ENCODE measurements at regions not wholly inside any gene's neighbourhood (a gene's known extent, or its start where the extent isn't known, plus 50 kb on each side); places are given as distances from the start of the nearest gene placed in this dataset.

DNA sequence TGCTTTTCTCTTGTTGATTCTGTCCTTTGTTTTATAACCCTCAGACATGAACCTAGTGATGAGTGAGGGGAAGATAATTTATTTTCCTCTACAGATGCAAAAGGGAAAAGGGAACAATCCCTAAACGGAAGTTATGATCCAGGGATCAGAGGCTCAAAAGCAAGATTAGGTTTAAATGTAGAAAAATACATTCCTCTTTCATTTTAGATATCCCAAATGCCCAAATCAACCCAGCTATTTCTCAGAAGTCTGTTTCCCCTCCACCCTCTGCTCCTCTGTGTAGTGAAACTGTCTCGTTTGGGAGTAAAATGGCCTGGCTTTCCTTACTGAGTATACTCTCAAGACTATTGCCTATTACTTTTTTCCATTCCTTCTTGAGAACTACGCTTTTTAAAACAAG is 97.1 kb downstream of the PRL start:
- H3K27me3 ChIP-seq, result no peaks in the 10 kb centered on the region
- no peaks in the 10 kb centered on the region for H3K9me3 ChIP-seq
- FAIRE-seq, result no peak
- H3K4me1 ChIP-seq, result no peaks in the 10 kb centered on the region
- intact Hi-C loops (cut with DNase I), result no loop called here
- no peak overlapping the region for H3K27ac ChIP-seq
- 74 to 81% methylated on average over 3 of the region's 3 CpGs for WGBS, 2 donors
- ATAC-seq, result no peak
- DNase-seq, result no peak
- no peak overlapping the region for H3K4me3 ChIP-seq
- H3K36me3 ChIP-seq, result no peaks in the 10 kb centered on the region
- TF ChIP-seq, protein P1, sequence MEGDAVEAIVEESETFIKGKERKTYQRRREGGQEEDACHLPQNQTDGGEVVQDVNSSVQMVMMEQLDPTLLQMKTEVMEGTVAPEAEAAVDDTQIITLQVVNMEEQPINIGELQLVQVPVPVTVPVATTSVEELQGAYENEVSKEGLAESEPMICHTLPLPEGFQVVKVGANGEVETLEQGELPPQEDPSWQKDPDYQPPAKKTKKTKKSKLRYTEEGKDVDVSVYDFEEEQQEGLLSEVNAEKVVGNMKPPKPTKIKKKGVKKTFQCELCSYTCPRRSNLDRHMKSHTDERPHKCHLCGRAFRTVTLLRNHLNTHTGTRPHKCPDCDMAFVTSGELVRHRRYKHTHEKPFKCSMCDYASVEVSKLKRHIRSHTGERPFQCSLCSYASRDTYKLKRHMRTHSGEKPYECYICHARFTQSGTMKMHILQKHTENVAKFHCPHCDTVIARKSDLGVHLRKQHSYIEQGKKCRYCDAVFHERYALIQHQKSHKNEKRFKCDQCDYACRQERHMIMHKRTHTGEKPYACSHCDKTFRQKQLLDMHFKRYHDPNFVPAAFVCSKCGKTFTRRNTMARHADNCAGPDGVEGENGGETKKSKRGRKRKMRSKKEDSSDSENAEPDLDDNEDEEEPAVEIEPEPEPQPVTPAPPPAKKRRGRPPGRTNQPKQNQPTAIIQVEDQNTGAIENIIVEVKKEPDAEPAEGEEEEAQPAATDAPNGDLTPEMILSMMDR (IDR thresholded peaks at IDR 0.05), result no peak

DNA sequence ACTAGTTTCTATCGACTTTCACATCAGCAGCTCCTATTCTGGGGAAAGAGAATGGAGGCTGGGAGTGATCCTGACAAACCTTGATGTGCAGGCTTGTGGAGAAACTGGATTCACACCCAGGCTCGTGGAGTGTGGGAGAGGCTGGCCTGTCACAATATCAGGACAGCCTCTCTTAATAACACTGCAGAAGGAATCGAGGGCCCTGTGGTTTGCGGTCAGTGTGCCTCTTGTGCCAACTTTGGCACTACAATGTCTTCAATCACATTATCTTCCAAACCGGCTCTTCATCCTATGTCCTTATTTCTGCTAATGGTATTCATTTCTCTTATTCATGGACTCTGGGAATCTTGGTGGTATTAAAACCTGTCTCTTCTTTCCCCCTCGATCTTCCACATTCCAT is 92.7 kb downstream of the PRL start:
- no peaks in the 10 kb centered on the region for H3K27me3 ChIP-seq
- no peak for DNase-seq
- TF ChIP-seq, protein P1 (IDR thresholded peaks at IDR 0.05), result no peak
- no peaks in the 10 kb centered on the region for H3K36me3 ChIP-seq
- H3K4me3 ChIP-seq, result no peak overlapping the region
- no peak for FAIRE-seq
- no peaks in the 10 kb centered on the region for H3K4me1 ChIP-seq
- no peak overlapping the region for H3K27ac ChIP-seq
- WGBS, 2 donors, result 60 to 77% methylated on average over 6 of the region's 6 CpGs
- intact Hi-C loops (cut with DNase I), result no loop called here
- ATAC-seq, result no peak
- no peaks in the 10 kb centered on the region for H3K9me3 ChIP-seq

GRCh38 chr6:22205266-22205665 is 91.6 kb downstream of the PRL start:
- no peak overlapping the region for H3K4me3 ChIP-seq
- H3K4me1 ChIP-seq, result no peaks in the 10 kb centered on the region
- no peak for FAIRE-seq
- DNase-seq, result no peak
- intact Hi-C loops (cut with DNase I), result no loop called here
- H3K9me3 ChIP-seq, result no peaks in the 10 kb centered on the region
- WGBS, 2 donors, result 88 to 94% methylated on average over 1 of the region's 1 CpG
- TF ChIP-seq, protein P1 (IDR thresholded peaks at IDR 0.05), result no peak
- no peaks in the 10 kb centered on the region for H3K27me3 ChIP-seq
- ATAC-seq, result no peak
- H3K36me3 ChIP-seq, result no peaks in the 10 kb centered on the region
- no peak overlapping the region for H3K27ac ChIP-seq

GRCh38 chr6:22206106-22206505 is 90.7 kb downstream of the PRL start:
- no peak overlapping the region for H3K4me3 ChIP-seq
- TF ChIP-seq, protein P1 (IDR thresholded peaks at IDR 0.05), result no peak
- ATAC-seq (no peak), FAIRE-seq (no peak), DNase-seq (no peak)
- no peaks in the 10 kb centered on the region for H3K27me3 ChIP-seq
- WGBS, 2 donors, result 88 to 92% methylated on average over 5 of the region's 5 CpGs
- H3K4me1 ChIP-seq, result no peaks in the 10 kb centered on the region
- H3K9me3 ChIP-seq, result no peaks in the 10 kb centered on the region
- no peak overlapping the region for H3K27ac ChIP-seq
- intact Hi-C loops (cut with DNase I), result no loop called here
- H3K36me3 ChIP-seq, result no peaks in the 10 kb centered on the region

DNA sequence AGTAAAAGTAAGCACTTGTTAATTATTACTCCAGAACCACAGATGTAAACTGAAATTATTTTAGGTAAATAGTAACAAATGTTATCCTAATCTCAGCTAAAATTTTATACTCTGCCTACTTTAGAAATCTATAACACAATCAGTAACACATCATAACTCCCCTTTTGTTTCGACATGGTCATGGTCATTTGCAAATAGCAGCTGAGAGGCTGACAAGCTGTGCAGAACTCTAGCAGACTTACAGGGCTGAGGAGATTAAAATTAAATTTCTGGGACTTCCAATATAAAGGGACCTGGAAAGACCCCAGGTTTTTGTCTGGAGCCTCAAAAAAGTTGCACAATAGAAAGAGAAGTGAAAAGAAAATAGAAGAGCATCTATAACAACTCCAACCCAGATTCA is 88.8 kb downstream of the PRL start:
- Histone ChIP-seq H3K4me1 (no peaks in the 10 kb centered on the region), H3K36me3 (no peaks in the 10 kb centered on the region), H3K4me3 (no peak overlapping the region), H3K9me3 (no peaks in the 10 kb centered on the region), H3K27ac (no peak overlapping the region), H3K27me3 (no peaks in the 10 kb centered on the region)
- no peak for ATAC-seq
- TF ChIP-seq, protein P1 (IDR thresholded peaks at IDR 0.05), result no peak
- no peak for DNase-seq
- intact Hi-C loops (cut with DNase I), result no loop called here
- FAIRE-seq, result no peak
- 40 to 43% methylated on average over 1 of the region's 1 CpG for WGBS, 2 donors
